Endothelial cell (in vitro differentiated cells): ENCODE measurements at regions not wholly inside any gene's neighbourhood (a gene's known extent, or its start where the extent isn't known, plus 50 kb on each side); places are given as distances from the start of the nearest gene placed in this dataset.

ENCODE experiments used
- DNase-seq: peaks from one replicate; pipeline ENCODE4 v3.0.0; 2021; ENCODE audit warnings: low spot score
- H3K27ac Mint-ChIP-seq: one replicate; pipeline ENCODE4 v1.8.0; 2021; ENCODE audit warnings: mixed read lengths, inconsistent platforms; ENCODE audit not compliant: unreplicated experiment
- H3K27me3 Mint-ChIP-seq: one replicate; pipeline ENCODE4 v1.8.0; 2021; ENCODE audit warnings: mild to moderate bottlenecking, moderate library complexity, mixed read lengths, inconsistent platforms; ENCODE audit not compliant: unreplicated experiment
- H3K36me3 Mint-ChIP-seq: one replicate; pipeline ENCODE4 v1.8.0; 2021; ENCODE audit warnings: mild to moderate bottlenecking, low read depth, mixed read lengths, inconsistent platforms; ENCODE audit not compliant: unreplicated experiment
- H3K4me1 Mint-ChIP-seq: one replicate; pipeline ENCODE4 v1.8.0; 2021; ENCODE audit warnings: mild to moderate bottlenecking, mixed read lengths, inconsistent platforms; ENCODE audit not compliant: unreplicated experiment
- H3K4me3 Mint-ChIP-seq: one replicate; pipeline ENCODE4 v1.8.0; 2021; ENCODE audit warnings: mild to moderate bottlenecking, mixed read lengths, inconsistent platforms; ENCODE audit not compliant: unreplicated experiment
- H3K9me3 Mint-ChIP-seq: one replicate; pipeline ENCODE4 v1.8.0; 2021; ENCODE audit warnings: mixed read lengths, inconsistent platforms; ENCODE audit not compliant: unreplicated experiment
- TF ChIP-seq, protein P1 (sequence below): fragments of 200-600 bp; sonication (generic); IDR thresholded peaks from one replicate; pipeline ENCODE4 v1.5.0; 2021; ENCODE audit warnings: antibody characterized with exemption; ENCODE audit not compliant: unreplicated experiment

GRCh38 chr1:193633093-193633492 lies 446.7 kb upstream of the B3GALT2 start:
- H3K27me3 Mint-ChIP-seq: no peaks in the 10 kb centered on the region
- TF ChIP-seq, protein P1, sequence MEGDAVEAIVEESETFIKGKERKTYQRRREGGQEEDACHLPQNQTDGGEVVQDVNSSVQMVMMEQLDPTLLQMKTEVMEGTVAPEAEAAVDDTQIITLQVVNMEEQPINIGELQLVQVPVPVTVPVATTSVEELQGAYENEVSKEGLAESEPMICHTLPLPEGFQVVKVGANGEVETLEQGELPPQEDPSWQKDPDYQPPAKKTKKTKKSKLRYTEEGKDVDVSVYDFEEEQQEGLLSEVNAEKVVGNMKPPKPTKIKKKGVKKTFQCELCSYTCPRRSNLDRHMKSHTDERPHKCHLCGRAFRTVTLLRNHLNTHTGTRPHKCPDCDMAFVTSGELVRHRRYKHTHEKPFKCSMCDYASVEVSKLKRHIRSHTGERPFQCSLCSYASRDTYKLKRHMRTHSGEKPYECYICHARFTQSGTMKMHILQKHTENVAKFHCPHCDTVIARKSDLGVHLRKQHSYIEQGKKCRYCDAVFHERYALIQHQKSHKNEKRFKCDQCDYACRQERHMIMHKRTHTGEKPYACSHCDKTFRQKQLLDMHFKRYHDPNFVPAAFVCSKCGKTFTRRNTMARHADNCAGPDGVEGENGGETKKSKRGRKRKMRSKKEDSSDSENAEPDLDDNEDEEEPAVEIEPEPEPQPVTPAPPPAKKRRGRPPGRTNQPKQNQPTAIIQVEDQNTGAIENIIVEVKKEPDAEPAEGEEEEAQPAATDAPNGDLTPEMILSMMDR: no peak
- DNase-seq: no peak
- no peak overlapping the region for H3K27ac Mint-ChIP-seq
- H3K4me3 Mint-ChIP-seq: no peak overlapping the region
- no peaks in the 10 kb centered on the region for H3K36me3 Mint-ChIP-seq
- no peaks in the 10 kb centered on the region for H3K9me3 Mint-ChIP-seq
- H3K4me1 Mint-ChIP-seq: peaks cover 5% of the 10 kb centered on the region

- Mint-ChIP-seq H3K27me3 (no peaks in the 10 kb centered on the region), H3K27ac (no peak overlapping the region), H3K36me3 (no peaks in the 10 kb centered on the region), H3K4me1 (peaks cover 5% of the 10 kb centered on the region), H3K9me3 (no peaks in the 10 kb centered on the region), H3K4me3 (no peak overlapping the region)
- TF ChIP-seq, protein P1: no peak
- DNase-seq: no peak
Measured at GRCh38 chr1:193631306-193631705, 444.9 kb upstream of the B3GALT2 start.

DNA sequence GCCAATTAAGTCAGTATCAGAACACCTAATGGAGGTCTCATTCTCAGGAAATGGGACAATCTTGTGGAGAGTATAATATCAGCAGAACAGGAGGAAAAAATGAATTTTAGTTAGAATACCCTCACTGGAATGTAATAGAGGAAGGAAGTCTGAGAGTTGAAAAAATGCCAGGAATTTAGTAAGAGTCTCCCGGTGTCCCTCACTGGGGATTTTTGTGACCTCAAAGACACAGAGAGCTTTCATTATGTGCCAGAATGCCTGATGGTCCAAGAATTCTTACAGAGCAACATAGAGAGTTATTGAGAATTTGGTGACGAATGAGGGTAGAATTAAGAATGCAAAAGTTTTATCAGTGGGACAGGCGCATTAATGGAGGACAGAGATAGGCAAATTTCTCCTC lies 443.5 kb upstream of the B3GALT2 start:
- H3K27ac Mint-ChIP-seq: no peak overlapping the region
- H3K27me3 Mint-ChIP-seq: no peaks in the 10 kb centered on the region
- no peaks in the 10 kb centered on the region for H3K9me3 Mint-ChIP-seq
- H3K4me1 Mint-ChIP-seq: peaks cover 5% of the 10 kb centered on the region
- no peak for DNase-seq
- TF ChIP-seq, protein P1: no peak
- no peak overlapping the region for H3K4me3 Mint-ChIP-seq
- no peaks in the 10 kb centered on the region for H3K36me3 Mint-ChIP-seq

GRCh38 chr1:193626695-193627094 lies 440.3 kb upstream of the B3GALT2 start:
- H3K4me1 Mint-ChIP-seq: peaks cover 5% of the 10 kb centered on the region
- TF ChIP-seq, protein P1: no peak
- no peaks in the 10 kb centered on the region for H3K9me3 Mint-ChIP-seq
- H3K4me3 Mint-ChIP-seq: no peak overlapping the region
- no peaks in the 10 kb centered on the region for H3K36me3 Mint-ChIP-seq
- no peak for DNase-seq
- no peaks in the 10 kb centered on the region for H3K27me3 Mint-ChIP-seq
- H3K27ac Mint-ChIP-seq: no peak overlapping the region

DNA sequence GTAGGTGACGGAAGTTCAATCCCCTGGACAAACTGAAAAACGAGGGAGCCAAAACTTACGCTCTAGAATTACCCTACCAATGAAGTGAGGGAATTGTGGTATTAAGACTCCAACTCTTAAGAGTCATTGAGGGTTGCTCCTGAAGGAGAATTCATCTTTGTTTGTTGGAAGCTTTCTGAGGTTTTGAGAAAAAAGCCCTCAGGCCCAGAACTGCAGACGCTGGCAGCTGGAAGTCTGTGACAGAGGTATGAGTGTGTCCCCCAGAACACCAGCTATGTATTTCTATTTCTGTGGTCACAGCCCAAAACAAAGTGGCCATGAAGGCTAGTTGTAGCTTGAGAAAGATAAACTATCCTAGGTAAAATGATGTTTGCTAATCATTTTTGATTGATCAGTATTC lies 438.8 kb upstream of the B3GALT2 start:
- DNase-seq: no peak
- no peak overlapping the region for H3K27ac Mint-ChIP-seq
- H3K9me3 Mint-ChIP-seq: no peaks in the 10 kb centered on the region
- H3K27me3 Mint-ChIP-seq: no peaks in the 10 kb centered on the region
- no peaks in the 10 kb centered on the region for H3K36me3 Mint-ChIP-seq
- TF ChIP-seq, protein P1: no peak
- no peak overlapping the region for H3K4me3 Mint-ChIP-seq
- peaks cover 5% of the 10 kb centered on the region for H3K4me1 Mint-ChIP-seq
